EH (cell line): ENCODE measurements at regions not wholly inside any gene's neighbourhood (a gene's known extent, or its start where the extent isn't known, plus 50 kb on each side); places are given as distances from the start of the nearest gene placed in this dataset.
"Not testable (repeated sequence)": the region's sequence is repeated elsewhere in the genome, so short reads cannot be mapped to it uniquely, and the experiment has no call there.

Experiments
- DNase-seq: peaks from one replicate; pipeline ENCODE4 v3.0.0-alpha.2; 2015; ENCODE audit warnings: low read depth

GRCh38 chr4:163077680-163078079 lies 89.0 kb downstream of the NAF1 start:
- DNase-seq, result no peak

GRCh38 chr4:163072222-163072621 lies 94.5 kb downstream of the NAF1 start:
- peak; percentile 3 for DNase-seq

GRCh38 chr4:163071308-163071707 lies 95.4 kb downstream of the NAF1 start:
- DNase-seq, result peak; percentile 1

GRCh38 chr4:163070023-163070422 lies 96.7 kb downstream of the NAF1 start:
- DNase-seq, result peak; percentile 2

- peak; percentile 60 for DNase-seq
Measured at GRCh38 chr4:163063891-163064290, 102.8 kb downstream of the NAF1 start.

- DNase-seq, result peak; percentile 27
Measured at GRCh38 chr4:163048447-163048846, 118.2 kb downstream of the NAF1 start.

- no peak for DNase-seq
Measured at GRCh38 chr4:163042306-163042705, 124.4 kb downstream of the NAF1 start.

GRCh38 chr4:163017135-163017534 lies 149.6 kb downstream of the NAF1 start:
- no peak for DNase-seq

GRCh38 chr4:163012816-163013215 lies 153.9 kb downstream of the NAF1 start:
- DNase-seq, result no peak

GRCh38 chr4:163003979-163004378 lies 162.7 kb downstream of the NAF1 start:
- no peak for DNase-seq

- DNase-seq, result no peak
Measured at GRCh38 chr4:162988530-162988929, 178.2 kb downstream of the NAF1 start.

GRCh38 chr4:162985131-162985530 lies 181.6 kb downstream of the NAF1 start:
- no peak for DNase-seq

- no peak for DNase-seq
Measured at GRCh38 chr4:162984621-162985020, 182.1 kb downstream of the NAF1 start.

- DNase-seq, result no peak
Measured at GRCh38 chr4:162981823-162982222, 184.9 kb downstream of the NAF1 start.

- DNase-seq, result no peak
Measured at GRCh38 chr4:162978398-162978797, 188.3 kb downstream of the NAF1 start.

- no peak for DNase-seq
Measured at GRCh38 chr4:162977788-162978187, 188.9 kb downstream of the NAF1 start.

GRCh38 chr4:162972661-162973330 lies 193.9 kb downstream of the NAF1 start:
- DNase-seq, result no peak

- no peak for DNase-seq
Measured at GRCh38 chr4:162969194-162969593, 197.5 kb downstream of the NAF1 start.

GRCh38 chr4:162965978-162966377 lies 200.7 kb downstream of the NAF1 start:
- not testable (repeated sequence) for DNase-seq

- DNase-seq, result no peak
Measured at GRCh38 chr4:162959046-162959445, 207.6 kb downstream of the NAF1 start.

GRCh38 chr4:162957521-162958143 lies 209.1 kb downstream of the NAF1 start:
- no peak for DNase-seq

- DNase-seq, result no peak
Measured at GRCh38 chr4:162954976-162955375, 211.7 kb downstream of the NAF1 start.

GRCh38 chr4:162952232-162952631 lies 214.5 kb downstream of the NAF1 start:
- DNase-seq, result no peak

GRCh38 chr4:162945713-162946112 lies 221.0 kb downstream of the NAF1 start:
- DNase-seq, result no peak
